Mammary epithelial cell (primary cell): ENCODE measurements at regions not wholly inside any gene's neighbourhood (a gene's known extent, or its start where the extent isn't known, plus 50 kb on each side); places are given as distances from the start of the nearest gene placed in this dataset.

Source experiments
- CTCF ChIP-seq, 2 donors: IDR thresholded peaks in 1 of 2; conservative IDR thresholded peaks in 1 of 2; 2 replicates each; pipeline ENCODE4 v1.5.1; 2011 to 2012; ENCODE audit warnings: inconsistent platforms in 2 of 2, low read length in 2 of 2, mild to moderate bottlenecking in 2 of 2, control low read depth in 1 of 2, low read depth in 1 of 2; ENCODE audit not compliant: insufficient read depth in 1 of 2; ENCODE audit errors: extremely low read depth in 1 of 2
- EZH2 ChIP-seq: IDR thresholded peaks from 2 replicates; pipeline ENCODE4 v1.6.1; 2012; ENCODE audit warnings: low read length, inconsistent platforms, borderline replicate concordance

- TF ChIP-seq CTCF (conservative IDR thresholded peaks at IDR 0.05 in 1 of 2, IDR thresholded peaks at IDR 0.05 in 1 of 2; ENCODE audit: extremely low read depth in 1 of 2, insufficient read depth in 1 of 2, low read depth in 1 of 2, low read length in 2 of 2): no peak
- TF ChIP-seq EZH2: no peak
Measured at GRCh38 chr13:108526286-108526685, 103.1 kb upstream of the MYO16 start.
